GM12873 (cell line): ENCODE measurements at regions not wholly inside any gene's neighbourhood (a gene's known extent, or its start where the extent isn't known, plus 50 kb on each side); places are given as distances from the start of the nearest gene placed in this dataset.

ENCODE experiments used
- TF ChIP-seq, protein P1 (sequence below): IDR thresholded peaks from 2 replicates; pipeline ENCODE4 v1.5.1; 2012; ENCODE audit warnings: low read depth, mild to moderate bottlenecking, moderate library complexity, low read length, control low read depth; ENCODE audit not compliant: insufficient read depth; ENCODE audit errors: missing control alignments

DNA sequence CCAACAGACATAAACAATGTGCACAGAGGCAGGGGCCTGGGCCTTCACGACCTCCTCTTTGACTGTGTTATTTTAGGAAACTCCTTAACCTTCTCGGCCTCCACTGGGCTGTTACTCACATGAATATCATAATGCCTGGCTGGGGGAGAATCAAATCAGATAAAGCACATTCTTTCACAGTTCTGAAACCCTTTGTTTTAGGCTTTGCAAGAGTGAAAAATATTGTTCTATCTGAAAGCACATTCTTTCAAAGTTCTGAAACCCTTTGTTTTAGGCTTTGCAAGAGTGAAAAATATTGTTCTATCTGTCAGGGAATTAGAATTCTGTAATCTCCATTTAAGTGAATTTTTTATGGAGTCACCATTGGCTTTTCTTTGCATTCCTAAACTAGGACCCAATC, 50.7 kb upstream of the SYNDIG1 start:
- TF ChIP-seq, protein P1, sequence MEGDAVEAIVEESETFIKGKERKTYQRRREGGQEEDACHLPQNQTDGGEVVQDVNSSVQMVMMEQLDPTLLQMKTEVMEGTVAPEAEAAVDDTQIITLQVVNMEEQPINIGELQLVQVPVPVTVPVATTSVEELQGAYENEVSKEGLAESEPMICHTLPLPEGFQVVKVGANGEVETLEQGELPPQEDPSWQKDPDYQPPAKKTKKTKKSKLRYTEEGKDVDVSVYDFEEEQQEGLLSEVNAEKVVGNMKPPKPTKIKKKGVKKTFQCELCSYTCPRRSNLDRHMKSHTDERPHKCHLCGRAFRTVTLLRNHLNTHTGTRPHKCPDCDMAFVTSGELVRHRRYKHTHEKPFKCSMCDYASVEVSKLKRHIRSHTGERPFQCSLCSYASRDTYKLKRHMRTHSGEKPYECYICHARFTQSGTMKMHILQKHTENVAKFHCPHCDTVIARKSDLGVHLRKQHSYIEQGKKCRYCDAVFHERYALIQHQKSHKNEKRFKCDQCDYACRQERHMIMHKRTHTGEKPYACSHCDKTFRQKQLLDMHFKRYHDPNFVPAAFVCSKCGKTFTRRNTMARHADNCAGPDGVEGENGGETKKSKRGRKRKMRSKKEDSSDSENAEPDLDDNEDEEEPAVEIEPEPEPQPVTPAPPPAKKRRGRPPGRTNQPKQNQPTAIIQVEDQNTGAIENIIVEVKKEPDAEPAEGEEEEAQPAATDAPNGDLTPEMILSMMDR: no peak

DNA sequence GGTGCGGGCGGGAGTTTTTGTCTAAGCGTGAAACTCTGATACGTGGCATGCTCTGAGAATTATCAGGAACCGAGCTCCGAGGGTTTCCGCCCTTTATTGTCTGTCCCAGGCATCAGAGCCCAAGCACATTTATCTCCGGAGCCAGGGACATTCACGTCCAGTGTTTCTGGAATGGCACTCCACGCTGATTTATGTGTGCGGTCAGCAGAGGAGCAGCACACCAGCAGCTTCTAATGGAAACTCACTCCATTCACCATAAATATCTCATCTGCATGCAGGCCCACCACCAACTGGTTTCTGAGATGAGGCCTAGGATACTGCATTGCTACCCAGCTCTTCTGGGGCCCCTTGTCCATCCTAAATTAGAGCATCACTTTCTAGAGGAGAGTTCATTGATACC, 51.9 kb upstream of the SYNDIG1 start:
- TF ChIP-seq, protein P1: no peak

DNA sequence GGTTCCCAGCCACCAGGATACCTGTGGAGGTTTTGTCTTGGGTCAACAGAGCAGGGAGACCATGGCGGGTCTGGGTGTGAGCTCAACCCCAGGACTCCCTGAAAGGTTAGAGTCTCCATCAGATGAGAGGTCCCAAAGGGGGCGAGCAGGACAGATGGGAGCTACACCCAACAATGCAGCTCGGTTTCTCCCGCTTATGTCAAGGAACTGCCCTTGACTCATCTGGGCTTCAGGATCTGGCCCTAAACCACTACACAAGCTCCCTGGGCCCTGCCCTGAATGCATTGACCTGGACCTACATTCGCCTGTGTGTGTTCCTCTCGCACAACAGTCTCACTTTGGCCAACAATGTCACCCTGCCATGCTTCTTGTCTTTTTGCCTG, 57.6 kb upstream of the SYNDIG1 start:
- TF ChIP-seq, protein P1: no peak

GRCh38 chr20:24411003-24411833, 58.2 kb upstream of the SYNDIG1 start:
- TF ChIP-seq, protein P1: no peak

DNA sequence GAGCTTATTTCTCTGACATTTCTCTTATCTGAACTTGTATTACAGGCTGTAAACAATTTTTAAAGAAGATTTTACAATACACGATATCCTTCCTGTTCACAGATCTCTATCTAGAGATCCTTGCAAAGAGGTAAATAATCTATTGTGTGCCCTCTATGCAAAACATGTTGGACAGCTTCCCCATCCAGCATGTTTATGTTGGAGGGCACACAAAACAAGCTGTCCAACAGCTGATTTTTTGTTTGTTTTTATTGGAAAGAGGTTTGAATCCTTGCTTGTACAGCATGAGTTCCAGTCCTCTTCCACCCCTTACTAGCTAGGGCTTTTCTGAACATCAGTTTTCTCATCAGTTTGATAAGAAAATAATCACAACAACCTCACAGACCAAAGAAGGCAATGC, 62.3 kb upstream of the SYNDIG1 start:
- TF ChIP-seq, protein P1: no peak

DNA sequence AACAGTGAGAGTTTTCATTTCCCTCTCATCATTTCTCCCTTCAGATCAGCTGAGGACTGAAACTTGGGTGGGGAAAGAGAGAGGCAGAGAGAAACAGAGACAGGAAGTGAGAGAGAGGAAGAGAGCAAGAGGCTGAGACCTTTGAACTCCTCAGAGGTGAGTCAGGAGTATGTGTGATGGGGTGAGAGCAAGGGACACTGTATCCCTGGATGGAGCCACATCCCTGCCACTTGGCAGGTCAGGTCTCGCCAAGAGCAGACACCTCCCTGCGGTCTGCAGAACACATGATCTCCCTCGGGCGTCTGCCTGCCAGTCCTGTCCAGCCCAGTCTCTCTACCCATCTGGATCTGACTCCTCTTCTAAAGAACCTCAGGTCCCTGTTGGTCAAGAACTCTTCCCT, 62.7 kb upstream of the SYNDIG1 start:
- TF ChIP-seq, protein P1: no peak

DNA sequence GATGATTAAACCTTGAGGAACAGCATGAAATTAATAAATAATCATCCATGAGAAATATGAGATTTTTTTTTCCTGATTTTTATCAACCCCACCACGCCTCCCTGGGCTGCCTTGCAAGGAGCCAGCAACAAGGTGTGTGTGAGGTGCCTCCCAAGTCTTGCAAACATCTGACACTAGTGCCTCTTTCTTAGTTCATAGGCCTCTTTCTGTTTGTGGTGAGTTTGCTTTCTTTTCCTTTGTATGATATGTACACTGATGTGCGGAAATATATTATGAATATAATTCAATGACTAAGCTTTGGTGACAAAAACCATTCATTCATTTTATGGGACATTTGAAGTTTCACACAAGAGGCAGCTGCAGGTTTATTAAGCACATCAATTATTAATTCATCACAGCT, 63.2 kb upstream of the SYNDIG1 start:
- TF ChIP-seq, protein P1: no peak
